ENCODE measurements at regions not wholly inside any gene's neighbourhood (a gene's known extent, or its start where the extent isn't known, plus 50 kb on each side); places are given as distances from the start of the nearest gene placed in this dataset.

GRCh38 chr13:32938907-32939306 is 77.3 kb upstream of the KL start:
- H3F3A ChIP-seq (ENCODE audit: insufficient read depth, low read length, poor library complexity, severe bottlenecking) = no peaks in the 10 kb centered on the region
- H2AFZ ChIP-seq (ENCODE audit: low read depth, low read length) = no peak overlapping the region
- no peak overlapping the region for H3K27ac ChIP-seq (ENCODE audit: low read length)

GRCh38 chr13:32940601-32941000 is 75.6 kb upstream of the KL start:
- no peak overlapping the region for H2AFZ ChIP-seq (ENCODE audit: low read depth, low read length)
- H3K4me2 ChIP-seq (ENCODE audit: low read length) = no peak overlapping the region
- no peaks in the 10 kb centered on the region for H3K9me2 ChIP-seq (ENCODE audit: insufficient read depth, low read length)
- no peaks in the 10 kb centered on the region for H3K9me3 ChIP-seq (ENCODE audit: low read length)
- H3F3A ChIP-seq (ENCODE audit: insufficient read depth, low read length, poor library complexity, severe bottlenecking) = peaks cover 11% of the 10 kb centered on the region
- no peaks in the 10 kb centered on the region for H4K20me1 ChIP-seq (ENCODE audit: insufficient read depth)
- no peak overlapping the region for H3K27ac ChIP-seq (ENCODE audit: low read length)
- H3K36me3 ChIP-seq (ENCODE audit: insufficient read depth, low read length) = no peaks in the 10 kb centered on the region
- no peaks in the 10 kb centered on the region for H3K79me2 ChIP-seq (replicated peaks; ENCODE audit: insufficient read depth, low read length)
- no peak overlapping the region for H3K4me3 ChIP-seq (ENCODE audit: low read length)
- no peaks in the 10 kb centered on the region for H3K27me3 ChIP-seq (ENCODE audit: insufficient read depth, low read depth, low read length)
- H3K9ac ChIP-seq (ENCODE audit: low read length) = no peak overlapping the region
- no peak for TF ChIP-seq EZH2 (IDR thresholded peaks at IDR 0.05; ENCODE audit: borderline replicate concordance, insufficient read depth, low read length, poor library complexity, severe bottlenecking)
- TF ChIP-seq CTCF (IDR thresholded peaks at IDR 0.05; ENCODE audit: poor library complexity, severe bottlenecking) = no peak
- TF ChIP-seq POLR2AphosphoS5 (IDR thresholded peaks at IDR 0.05) = no peak
- no peak for TF ChIP-seq EP300 (conservative IDR thresholded peaks at IDR 0.05; ENCODE audit: poor library complexity, severe bottlenecking)
- no peak for TF ChIP-seq SMC3 (conservative IDR thresholded peaks at IDR 0.05; ENCODE audit: poor library complexity)
- TF ChIP-seq REST (IDR thresholded peaks at IDR 0.05; ENCODE audit: borderline replicate concordance) = no peak
- no peak for TF ChIP-seq RAD21 (conservative IDR thresholded peaks at IDR 0.05)

More at GRCh38 chr13:32938907-32939306, 77.3 kb upstream of the KL start:
- Histone ChIP-seq H3K27me3 (ENCODE audit: insufficient read depth, low read depth, low read length) (no peaks in the 10 kb centered on the region), H3K36me3 (ENCODE audit: insufficient read depth, low read length) (no peaks in the 10 kb centered on the region), H3K79me2 (replicated peaks; ENCODE audit: insufficient read depth, low read length) (no peaks in the 10 kb centered on the region), H4K20me1 (ENCODE audit: insufficient read depth) (no peaks in the 10 kb centered on the region), H3K4me2 (ENCODE audit: low read length) (no peak overlapping the region), H3K9ac (ENCODE audit: low read length) (no peak overlapping the region), H3K4me3 (ENCODE audit: low read length) (no peak overlapping the region), H3K9me2 (ENCODE audit: insufficient read depth, low read length) (no peaks in the 10 kb centered on the region), H3K9me3 (ENCODE audit: low read length) (no peaks in the 10 kb centered on the region)
- no peak for TF ChIP-seq POLR2AphosphoS5 (IDR thresholded peaks at IDR 0.05)
- no peak for TF ChIP-seq TAF1 (IDR thresholded peaks at IDR 0.05; ENCODE audit: low read depth)
- TF ChIP-seq REST (IDR thresholded peaks at IDR 0.05; ENCODE audit: borderline replicate concordance) = no peak
- no peak for TF ChIP-seq MXI1 (conservative IDR thresholded peaks at IDR 0.05; ENCODE audit: poor library complexity, severe bottlenecking)
- TF ChIP-seq EZH2 (IDR thresholded peaks at IDR 0.05; ENCODE audit: borderline replicate concordance, insufficient read depth, low read length, poor library complexity, severe bottlenecking) = no peak
- TF ChIP-seq CTCF (IDR thresholded peaks at IDR 0.05; ENCODE audit: poor library complexity, severe bottlenecking) = no peak
- no peak for TF ChIP-seq EP300 (conservative IDR thresholded peaks at IDR 0.05; ENCODE audit: poor library complexity, severe bottlenecking)
- no peak for TF ChIP-seq RAD21 (conservative IDR thresholded peaks at IDR 0.05)
- TF ChIP-seq SMC3 (conservative IDR thresholded peaks at IDR 0.05; ENCODE audit: poor library complexity) = no peak
